ENCODE measurements at regions not wholly inside any gene's neighbourhood (a gene's known extent, or its start where the extent isn't known, plus 50 kb on each side); places are given as distances from the start of the nearest gene placed in this dataset.

- FAIRE-seq (no peak), DNase-seq (ENCODE audit: low read depth) (no peak)
- Histone ChIP-seq H3K27me3 (ENCODE audit: control insufficient read depth, insufficient read depth, low read length) (no peaks in the 10 kb centered on the region), H3K4me3 (ENCODE audit: low read depth, low read length) (no peak overlapping the region), H3K36me3 (ENCODE audit: control insufficient read depth, insufficient read depth, low read length) (no peaks in the 10 kb centered on the region)
- no peak for TF ChIP-seq CTCF (IDR thresholded peaks at IDR 0.05; ENCODE audit: insufficient read depth, low read length, severe bottlenecking)
These were observed 174.0 kb downstream of the GLUD2 start for GRCh38 chrX:121221322-121221977.

GRCh38 chrX:121227888-121228287, 180.5 kb downstream of the GLUD2 start:
- H3K4me3 ChIP-seq (ENCODE audit: low read depth, low read length), result no peak overlapping the region
- H3K36me3 ChIP-seq (ENCODE audit: control insufficient read depth, insufficient read depth, low read length), result no peaks in the 10 kb centered on the region
- no peak for FAIRE-seq
- H3K27me3 ChIP-seq (ENCODE audit: control insufficient read depth, insufficient read depth, low read length), result no peaks in the 10 kb centered on the region
- TF ChIP-seq CTCF (IDR thresholded peaks at IDR 0.05; ENCODE audit: insufficient read depth, low read length, severe bottlenecking), result no peak
- no peak for DNase-seq (ENCODE audit: low read depth)

- Histone ChIP-seq H3K4me3 (ENCODE audit: low read depth, low read length) (no peak overlapping the region), H3K36me3 (ENCODE audit: control insufficient read depth, insufficient read depth, low read length) (no peaks in the 10 kb centered on the region), H3K27me3 (ENCODE audit: control insufficient read depth, insufficient read depth, low read length) (no peaks in the 10 kb centered on the region)
- FAIRE-seq (peak; percentile 47), DNase-seq (ENCODE audit: low read depth) (no peak)
- no peak for TF ChIP-seq CTCF (IDR thresholded peaks at IDR 0.05; ENCODE audit: insufficient read depth, low read length, severe bottlenecking)
These were observed 184.4 kb downstream of the GLUD2 start for GRCh38 chrX:121231566-121232358.

GRCh38 chrX:121236040-121236439, 188.6 kb downstream of the GLUD2 start:
- no peak for FAIRE-seq
- TF ChIP-seq CTCF (IDR thresholded peaks at IDR 0.05; ENCODE audit: insufficient read depth, low read length, severe bottlenecking), result no peak
- no peak for DNase-seq (ENCODE audit: low read depth)
- Histone ChIP-seq H3K27me3 (ENCODE audit: control insufficient read depth, insufficient read depth, low read length) (no peaks in the 10 kb centered on the region), H3K36me3 (ENCODE audit: control insufficient read depth, insufficient read depth, low read length) (no peaks in the 10 kb centered on the region), H3K4me3 (ENCODE audit: low read depth, low read length) (no peak overlapping the region)

- no peak for TF ChIP-seq CTCF (IDR thresholded peaks at IDR 0.05; ENCODE audit: insufficient read depth, low read length, severe bottlenecking)
- DNase-seq (ENCODE audit: low read depth) (no peak), FAIRE-seq (no peak)
- H3K36me3 ChIP-seq (ENCODE audit: control insufficient read depth, insufficient read depth, low read length), result no peaks in the 10 kb centered on the region
- H3K4me3 ChIP-seq (ENCODE audit: low read depth, low read length), result no peak overlapping the region
- no peaks in the 10 kb centered on the region for H3K27me3 ChIP-seq (ENCODE audit: control insufficient read depth, insufficient read depth, low read length)
These were observed 190.7 kb downstream of the GLUD2 start for GRCh38 chrX:121238093-121238492.
